HTR-8/SVneo (cell line): ENCODE measurements at regions not wholly inside any gene's neighbourhood (a gene's known extent, or its start where the extent isn't known, plus 50 kb on each side); places are given as distances from the start of the nearest gene placed in this dataset.

Experiments used
- DNase-seq: peaks from one replicate; pipeline ENCODE4 v3.0.0; 2011; ENCODE audit warnings: low spot score, mixed read lengths; ENCODE audit not compliant: insufficient read length
- FAIRE-seq: peaks from 2 replicates; lab custom pipeline; 2011; peaks lifted over from hg19 to GRCh38; lab: Jason Lieb, UNC

DNA sequence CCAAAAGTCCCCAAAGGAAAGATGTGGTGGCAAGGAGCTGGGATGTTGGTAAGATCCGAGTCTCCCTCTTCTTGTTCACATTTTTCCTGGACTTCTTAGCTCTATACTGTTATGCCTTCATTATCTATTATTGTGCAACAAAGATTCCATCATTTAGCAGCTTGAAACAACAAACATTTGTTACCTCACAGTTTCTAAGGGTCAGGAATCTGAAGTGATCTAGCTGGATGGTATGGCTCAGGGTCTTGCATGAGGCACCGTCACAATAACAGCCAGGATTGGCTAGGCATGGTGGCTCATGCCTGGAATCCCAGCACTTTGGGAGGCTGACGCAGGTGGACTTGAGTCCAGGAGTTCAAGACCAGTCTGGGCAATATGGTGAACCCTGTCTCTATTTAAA is 51.1 kb upstream of the KRAS start:
- no peak for DNase-seq
- FAIRE-seq = no peak
